IMR-90 (cell line): ENCODE measurements at regions not wholly inside any gene's neighbourhood (a gene's known extent, or its start where the extent isn't known, plus 50 kb on each side); places are given as distances from the start of the nearest gene placed in this dataset.

Source experiments
- ATAC-seq: fragments of 200-7000 bp; cut with Tn5 transposase; 2 replicates; pipeline ENCODE4 v1.9.1; 2020; ENCODE audit warnings: low read depth, mild to moderate bottlenecking, moderate library complexity
- BruUV-seq: library from RNA; stranded (reverse); fragments of 400-500 nt; replicated peaks from 2 replicates; lab custom pipeline; 2021; lab: Mats Ljungman, UMichigan
- CTCF ChIA-PET: fragments of 300-600 bp; formaldehyde crosslinking; extraction: SDS; loops from one replicate; lab custom pipeline; 2021; ENCODE audit warnings: antibody characterized with exemption; lab: Yijun Ruan, JAX
- POLR2A ChIA-PET: fragments of 300-600 bp; sonication (Branson Sonifier 250); formaldehyde crosslinking; loops from one replicate; lab custom pipeline; 2022; ENCODE audit warnings: antibody characterized with exemption; ENCODE audit not compliant: unreplicated experiment; lab: Charles Lee
- DNase-seq: peaks from one replicate; pipeline ENCODE4 v3.0.0; 2013
- H2AFZ ChIP-seq: replicated peaks from 2 replicates; pipeline ENCODE3; 2013; ENCODE audit warnings: low read length, mild to moderate bottlenecking; ENCODE audit not compliant: poor library complexity
- H2AK5ac ChIP-seq: 2 replicates; pipeline ENCODE4 v1.6.1; 2013; ENCODE audit warnings: low read depth, low read length, inconsistent platforms
- H2AK9ac ChIP-seq: replicated peaks from 2 replicates; pipeline ENCODE3; 2013; ENCODE audit warnings: mild to moderate bottlenecking, low read depth, low read length, moderate library complexity; ENCODE audit not compliant: poor library complexity
- H2BK120ac ChIP-seq: 2 replicates; pipeline ENCODE4 v1.6.1; 2013; ENCODE audit warnings: low read depth, low read length, inconsistent platforms
- H2BK15ac ChIP-seq: 3 replicates; pipeline ENCODE4 v1.6.1; 2013; ENCODE audit warnings: low read depth, low read length, inconsistent platforms
- H2BK20ac ChIP-seq: 2 replicates; pipeline ENCODE4 v1.6.1; 2013; ENCODE audit warnings: low read depth, mild to moderate bottlenecking, inconsistent platforms, low read length, moderate library complexity
- H2BK5ac ChIP-seq: 2 replicates; pipeline ENCODE4 v1.6.1; 2013; ENCODE audit warnings: mild to moderate bottlenecking, low read depth, low read length, inconsistent platforms; ENCODE audit not compliant: poor library complexity, severe bottlenecking
- H3K14ac ChIP-seq: replicated peaks from 2 replicates; pipeline ENCODE4 v1.6.1; 2013; ENCODE audit warnings: low read depth, low read length, inconsistent platforms
- H3K18ac ChIP-seq: 2 replicates; pipeline ENCODE4 v1.6.1; 2013; ENCODE audit warnings: low read depth, low read length, control low read depth
- H3K23ac ChIP-seq: 2 replicates; pipeline ENCODE4 v1.6.1; 2013; ENCODE audit warnings: low read depth, low read length, inconsistent platforms
- H3K27ac ChIP-seq: 2 replicates; pipeline ENCODE4 v1.5.1; 2013; ENCODE audit warnings: mild to moderate bottlenecking, control low read depth, low read length; ENCODE audit not compliant: insufficient read depth
- H3K27me3 ChIP-seq: 2 replicates; pipeline ENCODE4 v1.6.1; 2013; ENCODE audit warnings: low read length; ENCODE audit not compliant: control insufficient read depth, insufficient read depth
- H3K36me3 ChIP-seq: 2 replicates; pipeline ENCODE4 v1.6.1; 2013; ENCODE audit warnings: low read length, mixed read lengths; ENCODE audit not compliant: control insufficient read depth, insufficient read depth
- H3K4ac ChIP-seq: 2 replicates; pipeline ENCODE4 v1.6.1; 2013; ENCODE audit warnings: low read depth, low read length, inconsistent platforms
- H3K4me1 ChIP-seq: 2 replicates; pipeline ENCODE4 v1.6.1; 2013; ENCODE audit warnings: low read length, mixed read lengths; ENCODE audit not compliant: control insufficient read depth, insufficient read depth
- H3K4me2 ChIP-seq: 2 replicates; pipeline ENCODE4 v1.6.1; 2013; ENCODE audit warnings: low read depth, mild to moderate bottlenecking, control low read depth, low read length, moderate library complexity
- H3K4me3 ChIP-seq: 2 replicates; pipeline ENCODE4 v1.5.1; 2013; ENCODE audit warnings: low read depth, mild to moderate bottlenecking, control low read depth, low read length, moderate library complexity; ENCODE audit not compliant: insufficient read depth
- H3K56ac ChIP-seq: 2 replicates; pipeline ENCODE4 v1.6.1; 2013; ENCODE audit warnings: low read length, inconsistent platforms; ENCODE audit not compliant: insufficient read depth; ENCODE audit errors: extremely low read depth
- H3K79me1 ChIP-seq, 2 experiments: 2 replicates each; pipeline ENCODE4 v1.6.1; 2013; ENCODE audit warnings: low read length in 2 of 2, inconsistent platforms in 1 of 2, low read depth in 1 of 2
- H3K9ac ChIP-seq: 2 replicates; pipeline ENCODE4 v1.6.1; 2013; ENCODE audit warnings: low read depth, low read length, control low read depth
- H3K9me1 ChIP-seq: 2 replicates; pipeline ENCODE4 v1.6.1; 2013; ENCODE audit warnings: low read length, inconsistent platforms; ENCODE audit not compliant: insufficient read depth
- H3K9me3 ChIP-seq: 2 replicates; pipeline ENCODE4 v1.6.1; 2013; ENCODE audit warnings: low read length; ENCODE audit not compliant: control insufficient read depth, insufficient read depth
- H4K20me1 ChIP-seq: 2 replicates; pipeline ENCODE4 v1.6.1; 2013; ENCODE audit warnings: low read length, inconsistent platforms; ENCODE audit not compliant: insufficient read depth
- H4K5ac ChIP-seq: 2 replicates; pipeline ENCODE4 v1.6.1; 2013; ENCODE audit warnings: mild to moderate bottlenecking, low read depth, low read length, control low read depth
- H4K8ac ChIP-seq, 2 experiments: 2 replicates each; pipeline ENCODE4 v1.6.1; 2013; ENCODE audit warnings: low read depth in 2 of 2, low read length in 2 of 2, control low read depth in 1 of 2, inconsistent platforms in 1 of 2
- H4K91ac ChIP-seq: 2 replicates; pipeline ENCODE4 v1.6.1; 2013; ENCODE audit warnings: low read depth, low read length, inconsistent platforms; ENCODE audit not compliant: insufficient read depth
- BHLHE40 ChIP-seq: fragments of 150-350 bp; IDR thresholded peaks from 2 replicates; pipeline ENCODE4 v1.6.1; 2016; ENCODE audit warnings: mild to moderate bottlenecking, low read depth, low read length
- CEBPB ChIP-seq: IDR thresholded peaks from 2 replicates; pipeline ENCODE4 v1.6.1; 2012; ENCODE audit warnings: low read depth, low read length, improper control_type of control experiment
- CHD1 ChIP-seq: IDR thresholded peaks from 2 replicates; pipeline ENCODE4 v1.6.1; 2012; ENCODE audit warnings: low read depth, low read length, improper control_type of control experiment
- CTCF ChIP-seq: conservative IDR thresholded peaks from 2 replicates; pipeline ENCODE4 v1.5.1; 2012; ENCODE audit warnings: mild to moderate bottlenecking, low read depth, low read length, improper control_type of control experiment
- ELK1 ChIP-seq: fragments of 150-350 bp; IDR thresholded peaks from 2 replicates; pipeline ENCODE4 v1.6.1; 2016; ENCODE audit warnings: low read depth, mild to moderate bottlenecking, low read length, moderate library complexity, borderline replicate concordance
- FOS ChIP-seq: fragments of 150-350 bp; IDR thresholded peaks from 2 replicates; pipeline ENCODE4 v1.6.1; 2016; ENCODE audit warnings: low read depth, low read length
- MAFK ChIP-seq: IDR thresholded peaks from 2 replicates; pipeline ENCODE4 v1.6.1; 2012; ENCODE audit warnings: low read depth, low read length, improper control_type of control experiment
- MAZ ChIP-seq: IDR thresholded peaks from 2 replicates; pipeline ENCODE4 v1.6.1; 2012; ENCODE audit warnings: low read depth, mild to moderate bottlenecking, low read length, improper control_type of control experiment, moderate library complexity, borderline replicate concordance
- MXI1 ChIP-seq: IDR thresholded peaks from 2 replicates; pipeline ENCODE4 v1.6.1; 2012; ENCODE audit warnings: low read depth, mild to moderate bottlenecking, low read length, moderate library complexity, borderline replicate concordance
- NFE2L2 ChIP-seq: fragments of 150-350 bp; IDR thresholded peaks from 2 replicates; pipeline ENCODE4 v1.6.1; 2016; ENCODE audit warnings: low read depth, mild to moderate bottlenecking, low read length
- POLR2A ChIP-seq: IDR thresholded peaks from 2 replicates; pipeline ENCODE4 v1.6.1; 2012; ENCODE audit warnings: mild to moderate bottlenecking, low read depth, low read length
- RAD21 ChIP-seq: IDR thresholded peaks from 2 replicates; pipeline ENCODE4 v1.6.1; 2012; ENCODE audit warnings: low read length, improper control_type of control experiment
- RCOR1 ChIP-seq: IDR thresholded peaks from 2 replicates; pipeline ENCODE4 v1.6.1; 2012; ENCODE audit warnings: mild to moderate bottlenecking, low read length, improper control_type of control experiment; ENCODE audit not compliant: insufficient replicate concordance
- RFX5 ChIP-seq: IDR thresholded peaks from 2 replicates; pipeline ENCODE4 v1.8.0; 2012; ENCODE audit warnings: low read depth, mild to moderate bottlenecking, low read length, moderate library complexity
- SMC3 ChIP-seq: fragments of 150-350 bp; IDR thresholded peaks from 2 replicates; pipeline ENCODE4 v1.6.1; 2016; ENCODE audit warnings: low read depth, mild to moderate bottlenecking, antibody characterized with exemption, low read length, moderate library complexity
- USF2 ChIP-seq: fragments of 150-350 bp; IDR thresholded peaks from 2 replicates; pipeline ENCODE4 v1.6.1; 2017; ENCODE audit warnings: mild to moderate bottlenecking, antibody characterized with exemption, low read length, low read depth
- WGBS, 2 experiments: methylation state at CpG; one replicate each; pipeline versions ENCODE4 v1.1.5 to v1.1.7; 2013; ENCODE audit warnings: missing lambda C conversion rate in 2 of 2; ENCODE audit not compliant: insufficient read length in 1 of 2; ENCODE audit errors: extremely low coverage in 2 of 2; 5-methylcytosine and 5-hydroxymethylcytosine counted together
- dilution Hi-C: fragments of 300-500 bp; cut with HindIII; formaldehyde crosslinking; loops from one replicate; pipeline ENCODE4 v1.14.3; 2018; ENCODE audit warnings: low sequenced_read_pairs; ENCODE audit not compliant: unreplicated experiment
- in situ Hi-C: fragments of 300-500 bp; cut with MboI; formaldehyde crosslinking; loops from 3 replicates; pipeline ENCODE4 v1.14.3; 2019; ENCODE audit warnings: low sequenced_read_pairs, inconsistent platforms, mixed read lengths
- intact Hi-C: fragments of 100-400 bp; cut with micrococcal nuclease; formaldehyde crosslinking; loops from 2 replicates; pipeline ENCODE4 v1.10.0; 2022

GRCh38 chr4:30972542-30972941 lies 252.4 kb downstream of the PCDH7 start:
- Histone ChIP-seq H3K4me1 (peaks cover 1% of the 10 kb centered on the region; the same call in 1 of the 2 replicates), H2AK9ac (no peak overlapping the region), H3K18ac (no peak overlapping the region), H2AK5ac (no peak overlapping the region), H3K27me3 (no peaks in the 10 kb centered on the region), H3K4me2 (no peak overlapping the region), H3K36me3 (no peaks in the 10 kb centered on the region), H2BK20ac (no peak overlapping the region), H2AFZ (no peak overlapping the region), H3K27ac (no peak overlapping the region), H3K9ac (no peak overlapping the region), H3K56ac (no peak overlapping the region), H4K91ac (no peak overlapping the region), H4K20me1 (no peaks in the 10 kb centered on the region), H3K9me1 (no peaks in the 10 kb centered on the region), H3K4me3 (no peak overlapping the region), H3K23ac (no peak overlapping the region), H3K79me1 (no peaks in the 10 kb centered on the region), H2BK120ac (no peak overlapping the region), H2BK5ac (no peak overlapping the region), H3K4ac (no peak overlapping the region), H3K14ac (no peak overlapping the region), H4K5ac (no peak overlapping the region), H4K8ac (no peak overlapping the region), H2BK15ac (no peak overlapping the region), H3K9me3 (no peaks in the 10 kb centered on the region)
- dilution Hi-C loops (no loop called here), in situ Hi-C loops (no loop called here), intact Hi-C loops (no loop called here)
- DNase-seq (no peak), ATAC-seq (no peak)
- TF ChIP-seq FOS: no peak
- TF ChIP-seq RCOR1: no peak
- TF ChIP-seq RFX5: no peak
- no peak for TF ChIP-seq MAZ
- no peak for TF ChIP-seq MAFK
- TF ChIP-seq RAD21: no peak
- TF ChIP-seq CHD1: no peak
- TF ChIP-seq SMC3: no peak
- no peak for TF ChIP-seq MXI1
- TF ChIP-seq ELK1: no peak
- no peak for TF ChIP-seq CEBPB
- TF ChIP-seq CTCF: no peak
- no peak for TF ChIP-seq POLR2A
- TF ChIP-seq USF2: no peak
- no peak for TF ChIP-seq NFE2L2
- TF ChIP-seq BHLHE40: no peak
- no TSS peak for BruUV-seq
- POLR2A ChIA-PET: no interaction called here
- CTCF ChIA-PET: no interaction called here
- WGBS, 2 experiments: 81% methylated on average over 3 of the region's 3 CpGs; no CpG with 5 or more reads in 1 of the 2 experiments
